ENCODE measurements at regions not wholly inside any gene's neighbourhood (a gene's known extent, or its start where the extent isn't known, plus 50 kb on each side); places are given as distances from the start of the nearest gene placed in this dataset.

GRCh38 chr18:38933322-38933721 is 1367.7 kb upstream of the CELF4 start:
- H3K4me2 ChIP-seq = no peak overlapping the region
- no peak overlapping the region for H3K27ac ChIP-seq
- H3K9ac ChIP-seq = no peak overlapping the region
- no peaks in the 10 kb centered on the region for H3K4me1 ChIP-seq (ENCODE audit: low read depth, poor library complexity, severe bottlenecking)
- H3K36me3 ChIP-seq (ENCODE audit: insufficient read depth) = no peaks in the 10 kb centered on the region
- no peak for TF ChIP-seq CTCF (conservative IDR thresholded peaks at IDR 0.05; ENCODE audit: low read depth, low read length)
- H4K20me1 ChIP-seq (ENCODE audit: insufficient read depth) = no peaks in the 10 kb centered on the region
- no peak overlapping the region for H2AFZ ChIP-seq (ENCODE audit: low read depth)
- H3K4me3 ChIP-seq (IDR thresholded peaks at IDR 0.05; ENCODE audit: insufficient read depth, low read depth, low read length) = no peak overlapping the region
- no peaks in the 10 kb centered on the region for H3K79me2 ChIP-seq (ENCODE audit: insufficient read depth, low read depth)
- H3K27me3 ChIP-seq (ENCODE audit: insufficient read depth, low read depth) = no peaks in the 10 kb centered on the region

GRCh38 chr18:38932752-38933151 is 1367.2 kb upstream of the CELF4 start:
- H3K79me2 ChIP-seq (ENCODE audit: insufficient read depth, low read depth) = no peaks in the 10 kb centered on the region
- no peaks in the 10 kb centered on the region for H3K27me3 ChIP-seq (ENCODE audit: insufficient read depth, low read depth)
- no peak overlapping the region for H2AFZ ChIP-seq (ENCODE audit: low read depth)
- H4K20me1 ChIP-seq (ENCODE audit: insufficient read depth) = no peaks in the 10 kb centered on the region
- H3K4me1 ChIP-seq (ENCODE audit: low read depth, poor library complexity, severe bottlenecking) = no peaks in the 10 kb centered on the region
- H3K27ac ChIP-seq = no peak overlapping the region
- H3K4me3 ChIP-seq (IDR thresholded peaks at IDR 0.05; ENCODE audit: insufficient read depth, low read depth, low read length) = no peak overlapping the region
- H3K36me3 ChIP-seq (ENCODE audit: insufficient read depth) = no peaks in the 10 kb centered on the region
- no peak overlapping the region for H3K9ac ChIP-seq
- no peak for TF ChIP-seq CTCF (conservative IDR thresholded peaks at IDR 0.05; ENCODE audit: low read depth, low read length)
- H3K4me2 ChIP-seq = no peak overlapping the region

GRCh38 chr18:38931754-38932050 is 1366.1 kb upstream of the CELF4 start:
- H3K4me2 ChIP-seq = no peak overlapping the region
- no peaks in the 10 kb centered on the region for H3K79me2 ChIP-seq (ENCODE audit: insufficient read depth, low read depth)
- H3K4me1 ChIP-seq (ENCODE audit: low read depth, poor library complexity, severe bottlenecking) = no peaks in the 10 kb centered on the region
- H3K27me3 ChIP-seq (ENCODE audit: insufficient read depth, low read depth) = no peaks in the 10 kb centered on the region
- no peaks in the 10 kb centered on the region for H4K20me1 ChIP-seq (ENCODE audit: insufficient read depth)
- no peak overlapping the region for H2AFZ ChIP-seq (ENCODE audit: low read depth)
- H3K27ac ChIP-seq = no peak overlapping the region
- H3K9ac ChIP-seq = no peak overlapping the region
- no peak overlapping the region for H3K4me3 ChIP-seq (IDR thresholded peaks at IDR 0.05; ENCODE audit: insufficient read depth, low read depth, low read length)
- no peak for TF ChIP-seq CTCF (conservative IDR thresholded peaks at IDR 0.05; ENCODE audit: low read depth, low read length)
- no peaks in the 10 kb centered on the region for H3K36me3 ChIP-seq (ENCODE audit: insufficient read depth)

- Histone ChIP-seq H3K4me1 (ENCODE audit: low read depth, poor library complexity, severe bottlenecking) (no peaks in the 10 kb centered on the region), H3K79me2 (ENCODE audit: insufficient read depth, low read depth) (no peaks in the 10 kb centered on the region), H3K27ac (no peak overlapping the region), H3K4me3 (IDR thresholded peaks at IDR 0.05; ENCODE audit: insufficient read depth, low read depth, low read length) (no peak overlapping the region), H3K27me3 (ENCODE audit: insufficient read depth, low read depth) (no peaks in the 10 kb centered on the region), H2AFZ (ENCODE audit: low read depth) (no peak overlapping the region), H3K36me3 (ENCODE audit: insufficient read depth) (no peaks in the 10 kb centered on the region), H3K9ac (no peak overlapping the region), H4K20me1 (ENCODE audit: insufficient read depth) (no peaks in the 10 kb centered on the region), H3K4me2 (no peak overlapping the region)
- TF ChIP-seq CTCF (conservative IDR thresholded peaks at IDR 0.05; ENCODE audit: low read depth, low read length) = no peak
These were observed 1365.5 kb upstream of the CELF4 start for GRCh38 chr18:38930881-38931753.
